GM06990 (cell line): ENCODE measurements at regions not wholly inside any gene's neighbourhood (a gene's known extent, or its start where the extent isn't known, plus 50 kb on each side); places are given as distances from the start of the nearest gene placed in this dataset.

Experiments used
- DNase-seq: peaks from one replicate; pipeline ENCODE4 v3.0.0-alpha.2; 2011; ENCODE audit not compliant: insufficient read length; ENCODE audit errors: extremely low read depth
- H3K27me3 ChIP-seq: replicated peaks from 2 replicates; pipeline ENCODE4 v1.6.0; 2011; ENCODE audit warnings: low read length; ENCODE audit not compliant: control insufficient read depth, insufficient read depth
- H3K36me3 ChIP-seq: 2 replicates; pipeline ENCODE4 v1.5.1; 2011; ENCODE audit warnings: low read length; ENCODE audit not compliant: control insufficient read depth, insufficient read depth
- H3K4me3 ChIP-seq: replicated peaks from 2 replicates; pipeline ENCODE4 v1.5.1; 2011; ENCODE audit warnings: low read depth, mild to moderate bottlenecking, control low read depth, low read length
- CTCF ChIP-seq: IDR thresholded peaks from 2 replicates; pipeline ENCODE4 v1.5.1; 2011; ENCODE audit warnings: low read length, control low read depth, mild to moderate bottlenecking, inconsistent platforms; ENCODE audit not compliant: insufficient read depth, poor library complexity, severe bottlenecking

GRCh38 chr6:120894077-120894476 lies 440.2 kb downstream of the TBC1D32 start:
- no peak overlapping the region for H3K4me3 ChIP-seq
- H3K27me3 ChIP-seq: no peaks in the 10 kb centered on the region
- no peak for DNase-seq
- H3K36me3 ChIP-seq: no peaks in the 10 kb centered on the region
- no peak for TF ChIP-seq CTCF

GRCh38 chr6:120876931-120877330 lies 457.3 kb downstream of the TBC1D32 start:
- no peaks in the 10 kb centered on the region for H3K27me3 ChIP-seq
- TF ChIP-seq CTCF: no peak
- no peaks in the 10 kb centered on the region for H3K36me3 ChIP-seq
- no peak overlapping the region for H3K4me3 ChIP-seq
- no peak for DNase-seq

DNA sequence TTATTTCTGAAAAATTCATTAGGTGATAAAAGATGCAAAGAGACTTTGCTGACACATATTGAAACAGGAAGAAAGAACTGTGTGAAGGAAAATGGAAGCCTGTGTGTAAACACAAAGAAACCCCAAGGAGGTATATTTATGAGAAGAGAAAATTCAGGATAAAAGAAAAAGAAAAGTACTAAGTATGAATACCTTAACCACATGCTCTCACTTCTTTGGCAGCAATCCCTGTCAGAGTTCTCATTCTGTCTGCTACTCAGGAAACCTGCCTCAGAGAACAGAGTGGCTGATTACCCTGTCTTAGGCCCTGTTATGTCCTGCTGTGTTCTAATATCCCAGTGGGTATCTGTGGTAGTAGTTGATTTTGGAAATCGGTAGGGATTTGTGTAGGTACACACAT lies 457.9 kb downstream of the TBC1D32 start:
- Histone ChIP-seq H3K27me3 (no peaks in the 10 kb centered on the region), H3K36me3 (no peaks in the 10 kb centered on the region), H3K4me3 (no peak overlapping the region)
- no peak for TF ChIP-seq CTCF
- DNase-seq: no peak

DNA sequence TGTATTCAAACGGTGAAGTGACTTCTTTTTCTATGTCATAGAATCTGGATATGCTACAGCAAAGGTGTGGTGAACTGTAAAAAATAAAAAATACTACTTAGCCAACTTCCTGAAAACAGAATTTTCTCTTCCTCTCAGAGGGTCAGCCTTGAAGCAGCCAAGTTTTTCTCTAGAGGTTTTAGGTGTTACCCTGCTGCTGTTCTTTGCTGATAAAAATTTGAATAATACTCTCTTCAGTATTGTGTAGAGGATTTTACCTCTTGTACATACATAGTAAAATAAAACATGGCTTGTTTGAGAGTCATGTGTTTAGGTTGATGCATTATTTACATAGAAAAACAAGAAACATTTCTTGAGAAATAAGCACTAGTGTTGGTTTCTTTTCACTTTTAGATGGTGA lies 458.4 kb downstream of the TBC1D32 start:
- TF ChIP-seq CTCF: no peak
- Histone ChIP-seq H3K27me3 (no peaks in the 10 kb centered on the region), H3K36me3 (no peaks in the 10 kb centered on the region), H3K4me3 (no peak overlapping the region)
- no peak for DNase-seq

GRCh38 chr6:120874422-120874821 lies 459.9 kb downstream of the TBC1D32 start:
- no peak for TF ChIP-seq CTCF
- no peak for DNase-seq
- Histone ChIP-seq H3K4me3 (no peak overlapping the region), H3K27me3 (no peaks in the 10 kb centered on the region), H3K36me3 (no peaks in the 10 kb centered on the region)

DNA sequence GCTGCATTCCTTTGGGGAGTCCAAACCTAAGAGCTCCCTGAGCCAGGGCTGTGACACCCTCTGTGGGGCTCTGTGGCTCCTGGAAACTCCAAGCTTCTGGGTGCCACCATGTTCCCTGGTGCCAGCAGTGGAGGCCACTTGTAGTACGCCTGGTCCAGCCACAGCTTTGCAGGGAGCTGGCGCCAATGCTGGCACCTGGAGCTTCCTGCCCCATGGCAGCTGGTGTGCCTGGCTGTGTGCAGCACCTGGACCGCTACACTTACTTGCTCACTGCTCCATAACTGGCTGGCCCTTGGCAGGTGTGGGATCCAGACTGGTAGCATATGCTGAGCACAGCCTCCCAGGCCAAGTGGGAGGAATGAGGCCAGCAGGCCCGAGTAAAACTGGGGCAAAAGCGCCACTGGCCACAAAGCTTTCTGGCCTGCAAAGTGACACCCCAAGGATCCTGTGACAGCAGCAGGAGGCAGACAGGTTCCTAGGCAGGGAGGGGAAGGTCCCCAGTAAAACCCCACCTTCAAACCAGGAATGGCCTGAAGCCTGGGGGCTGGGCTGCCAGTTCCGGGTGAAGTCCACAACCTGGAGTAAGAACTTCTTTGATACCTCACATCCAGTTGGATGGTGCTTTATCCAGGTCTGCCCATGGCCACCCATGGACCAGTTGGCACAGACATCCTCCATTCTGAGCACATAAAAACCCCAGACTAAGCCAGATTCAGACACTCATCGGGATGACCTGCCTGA lies 461.0 kb downstream of the TBC1D32 start:
- Histone ChIP-seq H3K27me3 (no peaks in the 10 kb centered on the region), H3K4me3 (no peak overlapping the region), H3K36me3 (no peaks in the 10 kb centered on the region)
- TF ChIP-seq CTCF: no peak
- no peak for DNase-seq
